Hepatocyte (in vitro differentiated cells): ENCODE measurements at regions not wholly inside any gene's neighbourhood (a gene's known extent, or its start where the extent isn't known, plus 50 kb on each side); places are given as distances from the start of the nearest gene placed in this dataset.

Experiments
- DNase-seq: peaks from one replicate; pipeline ENCODE4 v3.0.0-alpha.2; 2016; ENCODE audit warnings: low spot score
- H2AFZ ChIP-seq: fragments of 200-600 bp; sonication (generic); 2 replicates; pipeline ENCODE4 v1.6.0; 2016; ENCODE audit warnings: antibody characterized with exemption, mild to moderate bottlenecking
- H3K27ac ChIP-seq: fragments of 200-600 bp; sonication (generic); 2 replicates; pipeline ENCODE4 v1.5.1; 2016; ENCODE audit warnings: mild to moderate bottlenecking
- H3K27me3 ChIP-seq: fragments of 200-600 bp; sonication (generic); 2 replicates; pipeline ENCODE4 v1.6.1; 2016
- H3K36me3 ChIP-seq: fragments of 200-600 bp; sonication (generic); replicated peaks from 2 replicates; pipeline ENCODE4 v1.5.1; 2016; ENCODE audit warnings: low read depth; ENCODE audit not compliant: insufficient read depth
- H3K4me1 ChIP-seq: fragments of 200-600 bp; sonication (generic); 2 replicates; pipeline ENCODE4 v1.5.1; 2016; ENCODE audit warnings: mild to moderate bottlenecking, moderate library complexity; ENCODE audit not compliant: insufficient read depth
- H3K4me2 ChIP-seq: fragments of 200-600 bp; sonication (generic); 2 replicates; pipeline ENCODE4 v1.6.0; 2016
- H3K4me3 ChIP-seq: fragments of 200-600 bp; sonication (generic); 2 replicates; pipeline ENCODE4 v1.5.1; 2016; ENCODE audit warnings: mild to moderate bottlenecking
- H3K79me2 ChIP-seq: fragments of 200-600 bp; sonication (generic); 2 replicates; pipeline ENCODE4 v1.6.0; 2017; ENCODE audit warnings: mild to moderate bottlenecking
- H3K9me2 ChIP-seq: fragments of 200-600 bp; sonication (generic); replicated peaks from 2 replicates; pipeline ENCODE4 v1.6.0; 2017; ENCODE audit warnings: mild to moderate bottlenecking; ENCODE audit not compliant: insufficient read depth
- H3K9me3 ChIP-seq: fragments of 200-600 bp; sonication (generic); 2 replicates; pipeline ENCODE4 v1.5.1; 2016; ENCODE audit warnings: low read depth, mild to moderate bottlenecking
- H4K20me1 ChIP-seq: fragments of 200-600 bp; sonication (generic); 2 replicates; pipeline ENCODE4 v1.6.0; 2016; ENCODE audit warnings: mild to moderate bottlenecking; ENCODE audit not compliant: insufficient read depth, poor library complexity, severe bottlenecking
- EZH2 ChIP-seq: fragments of 200-600 bp; sonication (generic); IDR thresholded peaks from 2 replicates; pipeline ENCODE4 v1.6.1; 2016; ENCODE audit warnings: antibody characterized with exemption, mild to moderate bottlenecking, borderline replicate concordance
- EZH2phosphoT487 ChIP-seq: fragments of 200-600 bp; sonication (generic); IDR thresholded peaks from one replicate; pipeline ENCODE4 v1.6.1; 2018; ENCODE audit warnings: antibody characterized with exemption, mild to moderate bottlenecking, low read depth, moderate library complexity; ENCODE audit not compliant: unreplicated experiment, severe bottlenecking
- WGBS: methylation state at CpG from one replicate; pipeline ENCODE4 v1.1.6; 2016; ENCODE audit warnings: low lambda C conversion rate; ENCODE audit errors: missing lambda C conversion rate; 5-methylcytosine and 5-hydroxymethylcytosine counted together
- TF ChIP-seq, protein P1 (sequence below): fragments of 200-600 bp; sonication (generic); IDR thresholded peaks from 2 replicates; pipeline ENCODE4 v1.5.1; 2016; ENCODE audit warnings: antibody characterized with exemption, mild to moderate bottlenecking; ENCODE audit not compliant: poor library complexity

DNA sequence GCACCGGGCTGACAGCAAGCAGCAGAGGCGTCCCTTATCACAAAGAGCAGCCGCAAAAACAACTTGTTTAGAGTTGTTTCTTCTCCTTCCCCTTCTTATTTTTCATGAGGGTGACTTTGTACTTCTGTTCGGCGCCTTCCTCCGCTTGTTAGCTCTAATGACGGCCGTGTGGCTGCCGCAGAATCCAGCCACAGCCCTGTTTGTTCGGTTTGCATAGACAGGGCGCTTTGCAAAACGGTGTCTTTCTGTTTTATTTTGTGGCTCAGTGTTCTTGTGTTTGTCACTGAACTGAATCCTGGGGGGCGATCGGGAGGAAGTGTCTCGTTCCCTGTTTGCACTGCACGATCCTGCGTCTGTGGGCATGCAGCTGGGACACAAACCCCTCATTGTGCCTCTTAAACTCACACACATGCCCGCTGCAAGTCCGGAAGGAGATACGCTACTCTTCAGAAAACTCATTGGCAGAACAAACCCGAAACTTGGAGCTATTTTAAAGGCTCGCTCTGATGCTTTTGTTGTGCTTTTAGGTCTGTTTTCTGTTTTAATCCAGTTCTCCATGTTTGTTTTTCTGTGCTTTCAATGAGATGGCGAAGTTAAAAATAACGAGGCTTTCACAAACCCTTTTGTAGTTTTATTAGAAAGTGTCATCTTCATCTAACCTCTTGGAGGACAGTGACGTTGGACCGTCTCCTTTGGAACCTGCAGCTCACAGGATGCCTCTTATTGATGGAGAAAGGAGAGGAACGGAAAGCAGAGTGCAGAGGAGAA, 213.9 kb downstream of the IRX2 start:
- no peaks in the 10 kb centered on the region for H4K20me1 ChIP-seq
- no peaks in the 10 kb centered on the region for H3K9me2 ChIP-seq
- TF ChIP-seq, protein P1, sequence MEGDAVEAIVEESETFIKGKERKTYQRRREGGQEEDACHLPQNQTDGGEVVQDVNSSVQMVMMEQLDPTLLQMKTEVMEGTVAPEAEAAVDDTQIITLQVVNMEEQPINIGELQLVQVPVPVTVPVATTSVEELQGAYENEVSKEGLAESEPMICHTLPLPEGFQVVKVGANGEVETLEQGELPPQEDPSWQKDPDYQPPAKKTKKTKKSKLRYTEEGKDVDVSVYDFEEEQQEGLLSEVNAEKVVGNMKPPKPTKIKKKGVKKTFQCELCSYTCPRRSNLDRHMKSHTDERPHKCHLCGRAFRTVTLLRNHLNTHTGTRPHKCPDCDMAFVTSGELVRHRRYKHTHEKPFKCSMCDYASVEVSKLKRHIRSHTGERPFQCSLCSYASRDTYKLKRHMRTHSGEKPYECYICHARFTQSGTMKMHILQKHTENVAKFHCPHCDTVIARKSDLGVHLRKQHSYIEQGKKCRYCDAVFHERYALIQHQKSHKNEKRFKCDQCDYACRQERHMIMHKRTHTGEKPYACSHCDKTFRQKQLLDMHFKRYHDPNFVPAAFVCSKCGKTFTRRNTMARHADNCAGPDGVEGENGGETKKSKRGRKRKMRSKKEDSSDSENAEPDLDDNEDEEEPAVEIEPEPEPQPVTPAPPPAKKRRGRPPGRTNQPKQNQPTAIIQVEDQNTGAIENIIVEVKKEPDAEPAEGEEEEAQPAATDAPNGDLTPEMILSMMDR: no peak
- TF ChIP-seq EZH2 (no peak), EZH2phosphoT487 (no peak)
- no peak overlapping the region for H3K4me3 ChIP-seq
- DNase-seq: no peak
- no peak overlapping the region for H3K27ac ChIP-seq
- no peak overlapping the region for H3K4me2 ChIP-seq
- H3K9me3 ChIP-seq: no peaks in the 10 kb centered on the region
- no peaks in the 10 kb centered on the region for H3K79me2 ChIP-seq
- no peaks in the 10 kb centered on the region for H3K27me3 ChIP-seq
- no peaks in the 10 kb centered on the region for H3K4me1 ChIP-seq
- WGBS: 85% methylated on average over 27 of the region's 27 CpGs
- no peaks in the 10 kb centered on the region for H3K36me3 ChIP-seq
- H2AFZ ChIP-seq: no peak overlapping the region

DNA sequence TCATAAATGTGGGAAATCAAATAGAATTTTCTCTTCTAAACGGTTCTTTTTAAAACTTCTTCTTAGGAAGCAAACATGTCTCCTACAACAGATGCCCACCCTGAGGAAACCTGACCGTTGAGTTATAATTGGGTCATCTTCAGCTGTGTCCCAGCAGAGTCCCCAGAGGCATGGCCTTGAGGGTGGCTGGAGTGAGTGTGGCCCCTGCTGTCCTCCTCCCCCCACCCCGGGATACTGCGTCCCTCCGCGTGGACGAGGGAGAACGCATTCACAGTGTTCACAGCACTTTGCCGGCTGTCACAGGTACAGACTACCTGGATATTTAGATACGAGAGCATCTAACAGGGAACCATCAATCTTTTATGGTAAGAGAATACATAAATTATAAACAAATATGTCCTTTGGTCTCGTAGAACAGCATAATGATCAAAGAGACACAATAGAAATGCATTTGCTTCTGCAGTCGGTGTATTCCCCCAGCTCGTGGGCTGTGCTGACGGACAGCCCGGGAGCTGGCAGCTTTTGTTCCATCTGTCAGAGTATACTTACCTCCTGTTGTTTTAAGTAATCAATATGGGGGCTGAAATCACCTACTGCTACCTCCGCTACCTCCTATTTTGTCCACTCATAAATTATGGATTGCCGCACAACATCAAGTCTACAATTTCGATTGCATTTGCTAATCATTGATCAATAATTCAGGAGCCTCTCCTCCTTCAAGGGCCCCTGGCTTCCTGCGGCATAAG, 214.7 kb downstream of the IRX2 start:
- Histone ChIP-seq H3K79me2 (no peaks in the 10 kb centered on the region), H2AFZ (no peak overlapping the region), H3K9me2 (no peaks in the 10 kb centered on the region), H3K4me2 (no peak overlapping the region), H3K9me3 (no peaks in the 10 kb centered on the region), H3K27me3 (no peaks in the 10 kb centered on the region), H3K27ac (no peak overlapping the region), H3K4me1 (no peaks in the 10 kb centered on the region), H4K20me1 (no peaks in the 10 kb centered on the region), H3K4me3 (no peak overlapping the region), H3K36me3 (no peaks in the 10 kb centered on the region)
- TF ChIP-seq EZH2 (no peak), EZH2phosphoT487 (no peak)
- TF ChIP-seq, protein P1: no peak
- DNase-seq: no peak
- 88% methylated on average over 19 of the region's 19 CpGs for WGBS

DNA sequence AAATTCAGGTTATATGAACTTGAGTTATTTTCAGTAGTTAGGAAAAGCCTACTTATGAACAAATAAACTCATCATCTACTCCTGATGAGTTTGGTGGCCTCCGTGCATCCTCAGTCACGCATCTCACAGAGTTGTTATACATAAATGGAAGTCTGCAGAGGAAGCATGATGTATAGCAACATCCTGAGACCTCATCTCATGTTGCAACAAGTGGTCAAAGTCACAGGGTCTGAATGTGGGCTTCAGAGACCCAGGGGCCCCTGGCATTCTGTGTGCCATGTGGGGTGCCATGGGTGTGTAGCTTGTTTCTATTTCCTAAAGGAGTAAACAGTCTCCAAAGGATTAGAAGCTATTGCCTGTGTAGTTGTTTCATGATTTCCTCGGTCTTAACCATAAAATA, 216.5 kb downstream of the IRX2 start:
- Histone ChIP-seq H4K20me1 (no peaks in the 10 kb centered on the region), H3K4me2 (no peak overlapping the region), H3K27ac (no peak overlapping the region), H3K9me2 (no peaks in the 10 kb centered on the region), H3K4me3 (no peak overlapping the region), H3K9me3 (no peaks in the 10 kb centered on the region), H3K4me1 (no peaks in the 10 kb centered on the region), H3K27me3 (no peaks in the 10 kb centered on the region), H2AFZ (no peak overlapping the region), H3K79me2 (no peaks in the 10 kb centered on the region), H3K36me3 (no peaks in the 10 kb centered on the region)
- no peak for TF ChIP-seq EZH2
- no peak for TF ChIP-seq EZH2phosphoT487
- TF ChIP-seq, protein P1: no peak
- 95% methylated on average over 3 of the region's 3 CpGs for WGBS
- no peak for DNase-seq
